ENCODE measurements at regions not wholly inside any gene's neighbourhood (a gene's known extent, or its start where the extent isn't known, plus 50 kb on each side); places are given as distances from the start of the nearest gene placed in this dataset.

- no peak overlapping the region for H3K4me3 ChIP-seq (ENCODE audit: low read length in 2 of 2)
- Mint-ChIP-seq H3K27ac (no peak overlapping the region), H3K27me3 (peaks cover 1 to 4% of the 10 kb centered on the region in 2 donors), H3K4me3 (no peak overlapping the region), H3K36me3 (no peaks in the 10 kb centered on the region), H3K4me1 (peaks cover 7 to 28% (median 15%) of the 10 kb centered on the region in 4 donors), H3K9me3 (peaks cover 0 to 1% (median 0%) of the 10 kb centered on the region in 8 donors)
- no peaks in the 10 kb centered on the region for H3K36me3 ChIP-seq (ENCODE audit: insufficient read depth, low read length)
- no peak for DNase-seq
- ChIA-PET CTCF (ENCODE audit: partially characterized antibody) (no interaction called here), POLR2A (ENCODE audit: partially characterized antibody) (no interaction called here)
- no peaks in the 10 kb centered on the region for H3K27me3 ChIP-seq (ENCODE audit: insufficient read depth, low read length)
- no peaks in the 10 kb centered on the region for H3K4me1 ChIP-seq (ENCODE audit: insufficient read depth, low read length)
- intact Hi-C loops (cut with micrococcal nuclease): no loop called here
- no peak overlapping the region for H3K27ac ChIP-seq (ENCODE audit: low read depth, low read length)
- no peaks in the 10 kb centered on the region for H3K9me3 ChIP-seq (ENCODE audit: control insufficient read depth in 1 of 2, low read length in 2 of 2)
Measured at GRCh38 chr5:39662945-39663344, 238.2 kb upstream of the DAB2 start.

- ChIA-PET CTCF (ENCODE audit: partially characterized antibody) (no interaction called here), POLR2A (ENCODE audit: partially characterized antibody) (no interaction called here)
- peaks cover 7 to 37% (median 18%) of the 10 kb centered on the region in 4 donors for H3K4me1 Mint-ChIP-seq
- peaks cover 0 to 1% (median 0%) of the 10 kb centered on the region in 8 donors for H3K9me3 Mint-ChIP-seq
- intact Hi-C loops (cut with micrococcal nuclease): no loop called here
- peaks cover 4% of the 10 kb centered on the region for H3K4me1 ChIP-seq (ENCODE audit: insufficient read depth, low read length)
- H3K27me3 ChIP-seq (ENCODE audit: insufficient read depth, low read length): no peaks in the 10 kb centered on the region
- no peak overlapping the region for H3K4me3 ChIP-seq (ENCODE audit: low read length in 2 of 2)
- no peaks in the 10 kb centered on the region for H3K9me3 ChIP-seq (ENCODE audit: control insufficient read depth in 1 of 2, low read length in 2 of 2)
- no peaks in the 10 kb centered on the region for H3K36me3 Mint-ChIP-seq
- DNase-seq: no peak
- peaks cover 2 to 4% of the 10 kb centered on the region in 2 donors for H3K27me3 Mint-ChIP-seq
- no peak overlapping the region for H3K27ac ChIP-seq (ENCODE audit: low read depth, low read length)
- no peak overlapping the region for H3K27ac Mint-ChIP-seq
- no peak overlapping the region for H3K4me3 Mint-ChIP-seq
- H3K36me3 ChIP-seq (ENCODE audit: insufficient read depth, low read length): no peaks in the 10 kb centered on the region
Measured at GRCh38 chr5:39661026-39661779, 236.4 kb upstream of the DAB2 start.

- peaks cover 4% of the 10 kb centered on the region for H3K4me1 ChIP-seq (ENCODE audit: insufficient read depth, low read length)
- DNase-seq: no peak
- intact Hi-C loops (cut with micrococcal nuclease): no loop called here
- no peak overlapping the region for H3K27ac ChIP-seq (ENCODE audit: low read depth, low read length)
- ChIA-PET CTCF (ENCODE audit: partially characterized antibody) (no interaction called here), POLR2A (ENCODE audit: partially characterized antibody) (no interaction called here)
- peak overlapping the region in 2 of 8 donors; percentile 41 to 64 for H3K4me3 Mint-ChIP-seq
- H3K36me3 Mint-ChIP-seq: no peaks in the 10 kb centered on the region
- peaks cover 7 to 37% (median 18%) of the 10 kb centered on the region in 4 donors for H3K4me1 Mint-ChIP-seq
- no peaks in the 10 kb centered on the region for H3K27me3 ChIP-seq (ENCODE audit: insufficient read depth, low read length)
- no peaks in the 10 kb centered on the region for H3K9me3 ChIP-seq (ENCODE audit: control insufficient read depth in 1 of 2, low read length in 2 of 2)
- peaks cover 2 to 4% of the 10 kb centered on the region in 2 donors for H3K27me3 Mint-ChIP-seq
- H3K4me3 ChIP-seq (ENCODE audit: low read length in 2 of 2): no peak overlapping the region
- H3K36me3 ChIP-seq (ENCODE audit: insufficient read depth, low read length): no peaks in the 10 kb centered on the region
- H3K9me3 Mint-ChIP-seq: peaks cover 0 to 1% (median 0%) of the 10 kb centered on the region in 8 donors
- no peak overlapping the region for H3K27ac Mint-ChIP-seq
Measured at GRCh38 chr5:39660020-39660419, 235.2 kb upstream of the DAB2 start.

GRCh38 chr5:39658866-39659265 lies 234.1 kb upstream of the DAB2 start:
- H3K27ac Mint-ChIP-seq: no peak overlapping the region
- intact Hi-C loops (cut with micrococcal nuclease): no loop called here
- no peak overlapping the region for H3K4me3 ChIP-seq (ENCODE audit: low read length in 2 of 2)

GRCh38 chr5:39657943-39658342 lies 233.2 kb upstream of the DAB2 start:
- Histone ChIP-seq H3K9me3 (ENCODE audit: control insufficient read depth in 1 of 2, low read length in 2 of 2) (no peaks in the 10 kb centered on the region), H3K27ac (ENCODE audit: low read depth, low read length) (no peak overlapping the region), H3K36me3 (ENCODE audit: insufficient read depth, low read length) (no peaks in the 10 kb centered on the region), H3K27me3 (ENCODE audit: insufficient read depth, low read length) (no peaks in the 10 kb centered on the region), H3K4me3 (ENCODE audit: low read length in 2 of 2) (no peak overlapping the region), H3K4me1 (ENCODE audit: insufficient read depth, low read length) (peaks cover 4% of the 10 kb centered on the region)
- CTCF ChIA-PET (ENCODE audit: partially characterized antibody): no interaction called here
- POLR2A ChIA-PET (ENCODE audit: partially characterized antibody): no interaction called here
- peaks cover 7 to 37% (median 18%) of the 10 kb centered on the region in 4 donors for H3K4me1 Mint-ChIP-seq
- H3K36me3 Mint-ChIP-seq: no peaks in the 10 kb centered on the region
- peaks cover 2 to 4% of the 10 kb centered on the region in 2 donors for H3K27me3 Mint-ChIP-seq
- peak overlapping the region in 1 of 8 donors; percentile 27 for H3K4me3 Mint-ChIP-seq
- peaks cover 0 to 1% (median 0%) of the 10 kb centered on the region in 8 donors for H3K9me3 Mint-ChIP-seq
- intact Hi-C loops (cut with micrococcal nuclease): no loop called here
- no peak overlapping the region for H3K27ac Mint-ChIP-seq
- no peak for DNase-seq

More at GRCh38 chr5:39658866-39659265, 234.1 kb upstream of the DAB2 start:
- Histone ChIP-seq H3K36me3 (ENCODE audit: insufficient read depth, low read length) (no peaks in the 10 kb centered on the region), H3K9me3 (ENCODE audit: control insufficient read depth in 1 of 2, low read length in 2 of 2) (no peaks in the 10 kb centered on the region), H3K27me3 (ENCODE audit: insufficient read depth, low read length) (no peaks in the 10 kb centered on the region), H3K4me1 (ENCODE audit: insufficient read depth, low read length) (peaks cover 4% of the 10 kb centered on the region), H3K27ac (ENCODE audit: low read depth, low read length) (no peak overlapping the region)
- Mint-ChIP-seq H3K4me1 (peaks cover 7 to 37% (median 18%) of the 10 kb centered on the region in 4 donors), H3K9me3 (peaks cover 0 to 1% (median 0%) of the 10 kb centered on the region in 8 donors), H3K36me3 (no peaks in the 10 kb centered on the region), H3K27me3 (peaks cover 2% of the 10 kb centered on the region in 2 donors), H3K4me3 (peak overlapping the region in 1 of 8 donors; percentile 64)
- POLR2A ChIA-PET (ENCODE audit: partially characterized antibody): no interaction called here
- DNase-seq: no peak
- CTCF ChIA-PET (ENCODE audit: partially characterized antibody): no interaction called here

GRCh38 chr5:39656600-39656999 lies 231.8 kb upstream of the DAB2 start:
- intact Hi-C loops (cut with micrococcal nuclease): no loop called here
- peak overlapping the region in 1 of 8 donors; percentile 4 for H3K4me3 Mint-ChIP-seq
- Histone ChIP-seq H3K36me3 (ENCODE audit: insufficient read depth, low read length) (no peaks in the 10 kb centered on the region), H3K27ac (ENCODE audit: low read depth, low read length) (no peak overlapping the region), H3K9me3 (ENCODE audit: control insufficient read depth in 1 of 2, low read length in 2 of 2) (no peaks in the 10 kb centered on the region), H3K4me1 (ENCODE audit: insufficient read depth, low read length) (peaks cover 4% of the 10 kb centered on the region), H3K27me3 (ENCODE audit: insufficient read depth, low read length) (no peaks in the 10 kb centered on the region), H3K4me3 (ENCODE audit: low read length in 2 of 2) (no peak overlapping the region)
- peaks cover 2 to 4% of the 10 kb centered on the region in 2 donors for H3K27me3 Mint-ChIP-seq
- H3K9me3 Mint-ChIP-seq: peaks cover 0 to 4% (median 0%) of the 10 kb centered on the region in 8 donors
- CTCF ChIA-PET (ENCODE audit: partially characterized antibody): no interaction called here
- H3K4me1 Mint-ChIP-seq: peaks cover 7 to 36% (median 18%) of the 10 kb centered on the region in 4 donors
- POLR2A ChIA-PET (ENCODE audit: partially characterized antibody): no interaction called here
- no peak for DNase-seq
- no peak overlapping the region for H3K27ac Mint-ChIP-seq
- no peaks in the 10 kb centered on the region for H3K36me3 Mint-ChIP-seq

GRCh38 chr5:39654715-39655114 lies 229.9 kb upstream of the DAB2 start:
- no peak for DNase-seq
- Histone ChIP-seq H3K4me3 (ENCODE audit: low read length in 2 of 2) (no peak overlapping the region), H3K4me1 (ENCODE audit: insufficient read depth, low read length) (peaks cover 4% of the 10 kb centered on the region), H3K27ac (ENCODE audit: low read depth, low read length) (no peak overlapping the region), H3K9me3 (ENCODE audit: control insufficient read depth in 1 of 2, low read length in 2 of 2) (no peaks in the 10 kb centered on the region), H3K36me3 (ENCODE audit: insufficient read depth, low read length) (no peaks in the 10 kb centered on the region), H3K27me3 (ENCODE audit: insufficient read depth, low read length) (no peaks in the 10 kb centered on the region)
- POLR2A ChIA-PET (ENCODE audit: partially characterized antibody): no interaction called here
- peaks cover 7 to 28% (median 14%) of the 10 kb centered on the region in 4 donors for H3K4me1 Mint-ChIP-seq
- intact Hi-C loops (cut with micrococcal nuclease): no loop called here
- CTCF ChIA-PET (ENCODE audit: partially characterized antibody): no interaction called here
- H3K9me3 Mint-ChIP-seq: peaks cover 0 to 4% (median 0%) of the 10 kb centered on the region in 8 donors
- no peak overlapping the region for H3K27ac Mint-ChIP-seq
- H3K36me3 Mint-ChIP-seq: no peaks in the 10 kb centered on the region
- peaks cover 0 to 6% of the 10 kb centered on the region in 2 donors for H3K27me3 Mint-ChIP-seq
- H3K4me3 Mint-ChIP-seq: no peak overlapping the region
